K562 (cell line): ENCODE measurements at regions not wholly inside any gene's neighbourhood (a gene's known extent, or its start where the extent isn't known, plus 50 kb on each side); places are given as distances from the start of the nearest gene placed in this dataset.

ENCODE experiments used
- ATAC-seq: fragments of 200-7000 bp; cut with Tn5 transposase; 3 replicates; pipeline ENCODE4 v1.9.1; 2020; ENCODE audit warnings: moderate library complexity
- BruUV-seq: library from RNA; stranded (reverse); fragments of 400-500 nt; replicated peaks from 2 replicates; lab custom pipeline; 2021; lab: Mats Ljungman, UMichigan
- CTCF ChIA-PET: fragments of 300-600 bp; formaldehyde crosslinking; extraction: SDS; loops from one replicate; lab custom pipeline; 2021; ENCODE audit warnings: low intra/inter-chr PET ratio; lab: Yijun Ruan, JAX
- POLR2A ChIA-PET: fragments of 300-600, 350-650 bp; sonication (Branson Sonifier 250); formaldehyde crosslinking; extraction: SDS; loops from one replicate; lab custom pipeline; 2021; ENCODE audit warnings: antibody characterized with exemption, inconsistent platforms; lab: Yijun Ruan, JAX
- DNase-seq, 4 experiments: peaks; one replicate each; pipeline versions ENCODE4 v3.0.0 to v3.0.0-alpha.2; 2011 to 2018; ENCODE audit warnings: low spot score in 3 of 4, mixed read lengths in 3 of 4; ENCODE audit errors: extremely low read depth in 1 of 4
- FAIRE-seq: peaks from 2 replicates; lab custom pipeline; 2011; peaks lifted over from hg19 to GRCh38; lab: Jason Lieb, UNC
- H2AFZ ChIP-seq: 2 replicates; pipeline ENCODE4 v1.6.0; 2011; ENCODE audit warnings: low read depth, low read length, control low read depth, inconsistent platforms
- H3K27ac ChIP-seq: fragments of 200-600 bp; 3 replicates; pipeline ENCODE4 v1.8.0; 2011; ENCODE audit warnings: low read depth, mild to moderate bottlenecking, control low read depth, inconsistent platforms, low read length, moderate library complexity, mixed read lengths; ENCODE audit errors: extremely low read depth
- H3K27me3 ChIP-seq, 2 experiments: fragments of 300-600 bp in 1 of 2; 2 replicates in 1 of 2; 3 replicates in 1 of 2; pipeline versions ENCODE4 v1.6.0 to v1.8.0; 2011; ENCODE audit warnings: inconsistent platforms in 2 of 2, low read length in 2 of 2, mild to moderate bottlenecking in 1 of 2, mixed read lengths in 1 of 2, moderate library complexity in 1 of 2; ENCODE audit not compliant: control insufficient read depth in 2 of 2, insufficient read depth in 2 of 2
- H3K36me3 ChIP-seq: fragments of 300-600 bp; 3 replicates; pipeline ENCODE4 v1.8.0; 2011; ENCODE audit warnings: mild to moderate bottlenecking, low read length, inconsistent platforms; ENCODE audit not compliant: control insufficient read depth, insufficient read depth
- H3K4me1 ChIP-seq, 2 experiments: fragments of 200-600 bp in 1 of 2; replicated peaks in 1 of 2; 2 replicates in 1 of 2; 3 replicates in 1 of 2; pipeline versions ENCODE4 v1.5.1 to v1.8.0; 2011; ENCODE audit warnings: inconsistent platforms in 2 of 2, low read length in 2 of 2, mild to moderate bottlenecking in 1 of 2, mixed read lengths in 1 of 2, moderate library complexity in 1 of 2; ENCODE audit not compliant: control insufficient read depth in 2 of 2, insufficient read depth in 2 of 2
- H3K4me2 ChIP-seq: 2 replicates; pipeline ENCODE4 v1.6.1; 2011; ENCODE audit warnings: low read length, control low read depth, inconsistent platforms, mixed read lengths; ENCODE audit not compliant: insufficient read depth
- H3K4me3 ChIP-seq: fragments of 200-600 bp; sonication (generic), shearing (Covaris generic); 2 replicates; pipeline ENCODE4 v1.5.1; 2016; ENCODE audit warnings: control low read depth, inconsistent platforms
- H3K79me2 ChIP-seq: fragments of 200-600 bp; 3 replicates; pipeline ENCODE4 v1.8.0; 2011; ENCODE audit warnings: low read length, inconsistent platforms; ENCODE audit not compliant: control insufficient read depth, insufficient read depth
- H3K9ac ChIP-seq, 2 experiments: 2 replicates each; pipeline versions ENCODE4 v1.6.0 to v1.6.1; 2011; ENCODE audit warnings: low read depth in 2 of 2, low read length in 2 of 2, control low read depth in 1 of 2, inconsistent platforms in 1 of 2, mild to moderate bottlenecking in 1 of 2, mixed read lengths in 1 of 2; ENCODE audit not compliant: insufficient read depth in 1 of 2
- H3K9me1 ChIP-seq: one replicate; pipeline ENCODE4 v1.6.0; 2011; ENCODE audit warnings: inconsistent platforms, mild to moderate bottlenecking, low read length, moderate library complexity; ENCODE audit not compliant: control insufficient read depth, insufficient read depth
- H3K9me3 ChIP-seq: replicated peaks from 2 replicates; pipeline ENCODE4 v1.5.1; 2011; ENCODE audit warnings: low read depth, low read length, inconsistent platforms; ENCODE audit not compliant: control insufficient read depth, insufficient read depth
- H4K20me1 ChIP-seq: replicated peaks from 2 replicates; pipeline ENCODE4 v1.6.1; 2011; ENCODE audit warnings: low read length, inconsistent platforms, mixed read lengths; ENCODE audit not compliant: control insufficient read depth, insufficient read depth
- CUX1 ChIP-seq: fragments of 200-800 bp; sonication (Bioruptor generic); IDR thresholded peaks from 2 replicates; pipeline ENCODE4 v1.6.1; 2016; ENCODE audit warnings: missing genetic modification characterization, missing compliant biosample characterization
- ETS2 ChIP-seq: IDR thresholded peaks from 2 replicates; pipeline ENCODE4 v1.6.1; 2016; ENCODE audit warnings: borderline replicate concordance, missing genetic modification characterization, mild to moderate bottlenecking, moderate library complexity, missing compliant biosample characterization; ENCODE audit not compliant: poor library complexity, severe bottlenecking
- HDGF ChIP-seq: fragments of 450-650 bp; IDR thresholded peaks from 2 replicates; pipeline ENCODE4 v1.6.1; 2016
- HLTF ChIP-seq: fragments of 450-650 bp; IDR thresholded peaks from 2 replicates; pipeline ENCODE4 v1.6.1; 2016
- MAFG ChIP-seq: fragments of 450-650 bp; conservative IDR thresholded peaks from 2 replicates; pipeline ENCODE4 v1.6.1; 2016; ENCODE audit warnings: missing genetic modification characterization, missing compliant biosample characterization
- MAZ ChIP-seq, 2 experiments: fragments of 450-650 bp in 1 of 2; sonication (generic) in 1 of 2; formaldehyde crosslinking; IDR thresholded peaks in 1 of 2; conservative IDR thresholded peaks in 1 of 2; 2 replicates each; pipeline versions ENCODE4 v1.4.0 to v1.5.0; 2020; ENCODE audit warnings: mild to moderate bottlenecking in 1 of 2, missing genetic modification reagents in 1 of 2
- SLC30A9 ChIP-seq: fragments of 250-450 bp; sonication (Bioruptor Pico); IDR thresholded peaks from 2 replicates; pipeline ENCODE4 v1.8.0; 2022; ENCODE audit warnings: mild to moderate bottlenecking, moderate library complexity
- SMARCE1 ChIP-seq: fragments of 450-650 bp; IDR thresholded peaks from 2 replicates; pipeline ENCODE4 v1.7.1; 2016; ENCODE audit warnings: mild to moderate bottlenecking
- SNRNP70 ChIP-seq: fragments of 200-400 bp; formaldehyde crosslinking; optimal IDR thresholded peaks from 2 replicates; pipeline ENCODE3; 2017; ENCODE audit warnings: low read depth, low read length
- ZBTB9 ChIP-seq: fragments of 450-650 bp; formaldehyde crosslinking; IDR thresholded peaks from 2 replicates; pipeline ENCODE4 v1.4.0; 2020; ENCODE audit warnings: mild to moderate bottlenecking, moderate library complexity
- ZNF12 ChIP-seq: sonication (generic); formaldehyde crosslinking; IDR thresholded peaks from 2 replicates; pipeline ENCODE4 v1.4.0; 2020; ENCODE audit warnings: mild to moderate bottlenecking, missing genetic modification reagents
- ZNF121 ChIP-seq: sonication (generic); formaldehyde crosslinking; conservative IDR thresholded peaks from 2 replicates; pipeline ENCODE4 v1.8.0; 2022; ENCODE audit warnings: missing genetic modification reagents
- ZNF274 ChIP-seq: IDR thresholded peaks from 2 replicates; pipeline ENCODE4 v1.6.1; 2011; ENCODE audit warnings: low read depth, mild to moderate bottlenecking, low read length, moderate library complexity, borderline replicate concordance
- ZNF586 ChIP-seq: fragments of 450-650 bp; formaldehyde crosslinking; conservative IDR thresholded peaks from 2 replicates; pipeline ENCODE4 v1.4.0; 2020; ENCODE audit warnings: mild to moderate bottlenecking, moderate library complexity
- WGBS: fragments of 100-300 bp; shearing (Covaris generic); methylation state at CpG from one replicate; pipeline ENCODE4 v1.1.6; 2016; ENCODE audit warnings: low coverage, mixed read lengths; ENCODE audit not compliant: insufficient coverage; ENCODE audit errors: missing lambda C conversion rate; 5-methylcytosine and 5-hydroxymethylcytosine counted together
- in situ Hi-C: fragments of 300-500 bp; cut with MboI; formaldehyde crosslinking; loops from 4 replicates; pipeline ENCODE4 v1.15.0; 2018; ENCODE audit warnings: inconsistent platforms, mixed read lengths
- intact Hi-C: fragments of 100-400 bp; cut with micrococcal nuclease; formaldehyde crosslinking; loops from 2 replicates; pipeline ENCODE4 v1.14.2; 2022

GRCh38 chr11:42976636-42977217, 335.1 kb upstream of the API5 start (continued):
- TF ChIP-seq ETS2 (tag) (no peak), ZNF274 (no peak)

- no peak for FAIRE-seq
- intact Hi-C loops (no loop called here), in situ Hi-C loops (no loop called here)
- POLR2A ChIA-PET: no interaction called here
- CTCF ChIA-PET: no interaction called here
- H3K27ac ChIP-seq: no peak overlapping the region
- H4K20me1 ChIP-seq: no peaks in the 10 kb centered on the region
- DNase-seq: no peak
- no TSS peak for BruUV-seq
- H3K4me3 ChIP-seq: no peak overlapping the region
- H3K4me2 ChIP-seq: no peak overlapping the region
- H3K4me1 ChIP-seq: no peaks in the 10 kb centered on the region
- H2AFZ ChIP-seq: no peak overlapping the region
- no peaks in the 10 kb centered on the region for H3K36me3 ChIP-seq
- H3K27me3 ChIP-seq: no peaks in the 10 kb centered on the region
- no peak overlapping the region for H3K9ac ChIP-seq
- H3K9me1 ChIP-seq: no peaks in the 10 kb centered on the region
- 0% methylated on average over 2 of the region's 2 CpGs for WGBS
- ATAC-seq: no peak
- no peaks in the 10 kb centered on the region for H3K9me3 ChIP-seq
- H3K79me2 ChIP-seq: no peaks in the 10 kb centered on the region
- TF ChIP-seq ZNF121 (no peak), HDGF (no peak), SNRNP70 (no peak), ZBTB9 (CRISPR knock-in tag) (no peak), SMARCE1 (no peak), MAFG (no peak), ZNF586 (CRISPR knock-in tag) (no peak), CUX1 (CRISPR knock-in tag) (no peak), HLTF (no peak), SLC30A9 (CRISPR knock-in tag) (no peak), MAZ (CRISPR knock-in tag; conservative IDR thresholded peaks at IDR 0.05 in 1 of 2, IDR thresholded peaks at IDR 0.05 in 1 of 2) (no peak), ZNF12 (no peak)
These were observed 319.2 kb upstream of the API5 start for GRCh38 chr11:42992594-42992993.
